ENCODE measurements at regions not wholly inside any gene's neighbourhood (a gene's known extent, or its start where the extent isn't known, plus 50 kb on each side); places are given as distances from the start of the nearest gene placed in this dataset.

- no peak overlapping the region for H3K27ac ChIP-seq
- Mint-ChIP-seq H3K36me3 (no peaks in the 10 kb centered on the region), H3K9me3 (peaks cover 4% of the 10 kb centered on the region), H3K27ac (no peak overlapping the region), H3K4me3 (no peak overlapping the region), H3K27me3 (ENCODE audit: insufficient read depth, low read depth) (no peaks in the 10 kb centered on the region), H3K4me1 (peaks cover 3% of the 10 kb centered on the region)
- no peak overlapping the region for H3K4me2 ChIP-seq
- TF ChIP-seq CTCF (IDR thresholded peaks at IDR 0.05) (no peak), EZH2phosphoT487 (IDR thresholded peaks at IDR 0.05) (no peak), EZH2 (IDR thresholded peaks at IDR 0.05) (no peak)
- no peak overlapping the region for H3K9ac ChIP-seq
- H3K79me2 ChIP-seq (ENCODE audit: low read depth) = no peaks in the 10 kb centered on the region
- no peak overlapping the region for H3K4me3 ChIP-seq
- no peaks in the 10 kb centered on the region for H3F3A ChIP-seq (ENCODE audit: low read depth)
- no peak for DNase-seq (ENCODE audit: low spot score)
- no peaks in the 10 kb centered on the region for H4K20me1 ChIP-seq (ENCODE audit: low read depth)
- no peaks in the 10 kb centered on the region for H3K9me3 ChIP-seq (ENCODE audit: low read depth)
- H3K27me3 ChIP-seq = no peaks in the 10 kb centered on the region
- H3K36me3 ChIP-seq = no peaks in the 10 kb centered on the region
- no peak overlapping the region for H2AFZ ChIP-seq (replicated peaks)
- H3K4me1 ChIP-seq = no peaks in the 10 kb centered on the region
Observed at GRCh38 chr3:106640353-106640752, 736.9 kb upstream of the CCDC54 start.

GRCh38 chr3:106642161-106642560 lies 735.1 kb upstream of the CCDC54 start:
- Histone ChIP-seq H3K27me3 (no peaks in the 10 kb centered on the region), H3F3A (ENCODE audit: low read depth) (no peaks in the 10 kb centered on the region), H3K36me3 (no peaks in the 10 kb centered on the region), H3K4me1 (no peaks in the 10 kb centered on the region), H4K20me1 (ENCODE audit: low read depth) (no peaks in the 10 kb centered on the region), H3K9ac (no peak overlapping the region), H3K9me3 (ENCODE audit: low read depth) (no peaks in the 10 kb centered on the region), H2AFZ (replicated peaks) (no peak overlapping the region), H3K79me2 (ENCODE audit: low read depth) (no peaks in the 10 kb centered on the region), H3K27ac (no peak overlapping the region), H3K4me3 (no peak overlapping the region), H3K4me2 (no peak overlapping the region)
- H3K4me1 Mint-ChIP-seq = peaks cover 3% of the 10 kb centered on the region
- H3K27me3 Mint-ChIP-seq (ENCODE audit: insufficient read depth, low read depth) = no peaks in the 10 kb centered on the region
- H3K4me3 Mint-ChIP-seq = no peak overlapping the region
- peaks cover 4% of the 10 kb centered on the region for H3K9me3 Mint-ChIP-seq
- TF ChIP-seq EZH2 (IDR thresholded peaks at IDR 0.05) = no peak
- no peak for TF ChIP-seq EZH2phosphoT487 (IDR thresholded peaks at IDR 0.05)
- TF ChIP-seq CTCF (IDR thresholded peaks at IDR 0.05) = no peak
- no peak for DNase-seq (ENCODE audit: low spot score)
- H3K27ac Mint-ChIP-seq = no peak overlapping the region
- no peaks in the 10 kb centered on the region for H3K36me3 Mint-ChIP-seq

- Mint-ChIP-seq H3K4me3 (no peak overlapping the region), H3K27me3 (ENCODE audit: insufficient read depth, low read depth) (no peaks in the 10 kb centered on the region), H3K4me1 (peaks cover 3% of the 10 kb centered on the region), H3K36me3 (no peaks in the 10 kb centered on the region), H3K27ac (no peak overlapping the region), H3K9me3 (peaks cover 4% of the 10 kb centered on the region)
- Histone ChIP-seq H3F3A (ENCODE audit: low read depth) (no peaks in the 10 kb centered on the region), H3K9ac (no peak overlapping the region), H3K4me2 (no peak overlapping the region), H3K79me2 (ENCODE audit: low read depth) (no peaks in the 10 kb centered on the region), H3K36me3 (no peaks in the 10 kb centered on the region), H3K27ac (no peak overlapping the region), H3K4me3 (no peak overlapping the region), H3K4me1 (no peaks in the 10 kb centered on the region), H2AFZ (replicated peaks) (no peak overlapping the region), H4K20me1 (ENCODE audit: low read depth) (no peaks in the 10 kb centered on the region), H3K9me3 (ENCODE audit: low read depth) (no peaks in the 10 kb centered on the region), H3K27me3 (no peaks in the 10 kb centered on the region)
- TF ChIP-seq CTCF (IDR thresholded peaks at IDR 0.05) (no peak), EZH2phosphoT487 (IDR thresholded peaks at IDR 0.05) (no peak), EZH2 (IDR thresholded peaks at IDR 0.05) (no peak)
- DNase-seq (ENCODE audit: low spot score) = no peak
Observed at GRCh38 chr3:106643684-106644161, 733.5 kb upstream of the CCDC54 start.

Data from neural progenitor cell (in vitro differentiated cells).